ENCODE measurements at regions not wholly inside any gene's neighbourhood (a gene's known extent, or its start where the extent isn't known, plus 50 kb on each side); places are given as distances from the start of the nearest gene placed in this dataset.
A peak's percentile ranks its signal among the peaks of the same experiment; 100 is the strongest.

GRCh38 chr3:94234177-94234788 lies 171.4 kb downstream of the NSUN3 start:
- no CpG with 5 or more reads among the region's 4 CpGs for WGBS (ENCODE audit: insufficient coverage)

GRCh38 chr3:94241986-94242385 lies 179.1 kb downstream of the NSUN3 start:
- intact Hi-C loops (cut with micrococcal nuclease): no loop called here

More at GRCh38 chr3:94234177-94234788, 171.4 kb downstream of the NSUN3 start:
- DNase-seq: no peak
- no peak overlapping the region for H3K27ac ChIP-seq (ENCODE audit: low read depth in 1 of 2, low read length in 2 of 2)
- H2AFZ ChIP-seq (ENCODE audit: insufficient read depth, low read depth, low read length, poor library complexity, severe bottlenecking): no peak overlapping the region
- H3K4me1 ChIP-seq (ENCODE audit: control insufficient read depth in 1 of 2, insufficient read depth in 2 of 2, low read length in 2 of 2): no peaks in the 10 kb centered on the region
- no peaks in the 10 kb centered on the region for H3K79me2 ChIP-seq (ENCODE audit: insufficient read depth, low read length)
- H3K4me3 ChIP-seq (replicated peaks in 1 of 3; ENCODE audit: low read depth in 2 of 3, low read length in 3 of 3): no peak overlapping the region
- H3K27me3 ChIP-seq (ENCODE audit: control insufficient read depth in 2 of 2, insufficient read depth in 2 of 2, low read length in 2 of 2): no peaks in the 10 kb centered on the region
- Mint-ChIP-seq H3K4me1 (no peaks in the 10 kb centered on the region), H3K4me3 (no peak overlapping the region), H3K27ac (no peak overlapping the region), H3K9me3 (peaks cover 0 to 11% (median 6%) of the 10 kb centered on the region in 7 donors), H3K27me3 (ENCODE audit: low read depth in 3 of 3) (peaks cover 0 to 2% (median 0%) of the 10 kb centered on the region in 3 donors), H3K36me3 (no peaks in the 10 kb centered on the region)
- H3K36me3 ChIP-seq (replicated peaks in 1 of 2; ENCODE audit: control insufficient read depth in 1 of 2, insufficient read depth in 2 of 2, low read length in 2 of 2): no peaks in the 10 kb centered on the region
- H4K20me1 ChIP-seq (ENCODE audit: insufficient read depth, low read length): no peaks in the 10 kb centered on the region
- no peak overlapping the region for H3K9ac ChIP-seq (ENCODE audit: insufficient read depth, low read length, poor library complexity, severe bottlenecking)
- H3K9me3 ChIP-seq (replicated peaks in 1 of 2; ENCODE audit: control insufficient read depth in 1 of 2, insufficient read depth in 1 of 2, low read length in 2 of 2): no peaks in the 10 kb centered on the region
- TF ChIP-seq CTCF (IDR thresholded peaks at IDR 0.05): peak; percentile 45
- no peak overlapping the region for H3K4me2 ChIP-seq (replicated peaks; ENCODE audit: extremely low read depth, low read length, poor library complexity, severe bottlenecking)
- intact Hi-C loops (cut with micrococcal nuclease): no loop called here

More at GRCh38 chr3:94241986-94242385, 179.1 kb downstream of the NSUN3 start:
- Histone ChIP-seq H3K9me3 (replicated peaks in 1 of 2; ENCODE audit: control insufficient read depth in 1 of 2, insufficient read depth in 1 of 2, low read length in 2 of 2) (no peaks in the 10 kb centered on the region), H2AFZ (ENCODE audit: insufficient read depth, low read depth, low read length, poor library complexity, severe bottlenecking) (no peak overlapping the region), H3K4me3 (replicated peaks in 1 of 3; ENCODE audit: low read depth in 2 of 3, low read length in 3 of 3) (no peak overlapping the region), H3K4me1 (ENCODE audit: control insufficient read depth in 1 of 2, insufficient read depth in 2 of 2, low read length in 2 of 2) (no peaks in the 10 kb centered on the region), H3K27ac (ENCODE audit: low read depth in 1 of 2, low read length in 2 of 2) (no peak overlapping the region), H3K36me3 (replicated peaks in 1 of 2; ENCODE audit: control insufficient read depth in 1 of 2, insufficient read depth in 2 of 2, low read length in 2 of 2) (no peaks in the 10 kb centered on the region), H4K20me1 (ENCODE audit: insufficient read depth, low read length) (no peaks in the 10 kb centered on the region), H3K9ac (ENCODE audit: insufficient read depth, low read length, poor library complexity, severe bottlenecking) (no peak overlapping the region), H3K27me3 (ENCODE audit: control insufficient read depth in 2 of 2, insufficient read depth in 2 of 2, low read length in 2 of 2) (no peaks in the 10 kb centered on the region), H3K79me2 (ENCODE audit: insufficient read depth, low read length) (no peaks in the 10 kb centered on the region), H3K4me2 (replicated peaks; ENCODE audit: extremely low read depth, low read length, poor library complexity, severe bottlenecking) (no peak overlapping the region)
- Mint-ChIP-seq H3K4me3 (no peak overlapping the region), H3K27ac (no peak overlapping the region), H3K27me3 (ENCODE audit: low read depth in 3 of 3) (peaks cover 0 to 6% (median 0%) of the 10 kb centered on the region in 3 donors), H3K9me3 (peaks cover 0 to 7% (median 5%) of the 10 kb centered on the region in 7 donors), H3K4me1 (no peaks in the 10 kb centered on the region), H3K36me3 (no peaks in the 10 kb centered on the region)
- DNase-seq: no peak
- WGBS (ENCODE audit: insufficient coverage): 38% methylated on average over 2 of the region's 3 CpGs
- no peak for TF ChIP-seq CTCF (IDR thresholded peaks at IDR 0.05)

Measured in CD14-positive monocyte (primary cell).